ENCODE measurements at regions not wholly inside any gene's neighbourhood (a gene's known extent, or its start where the extent isn't known, plus 50 kb on each side); places are given as distances from the start of the nearest gene placed in this dataset.

DNA sequence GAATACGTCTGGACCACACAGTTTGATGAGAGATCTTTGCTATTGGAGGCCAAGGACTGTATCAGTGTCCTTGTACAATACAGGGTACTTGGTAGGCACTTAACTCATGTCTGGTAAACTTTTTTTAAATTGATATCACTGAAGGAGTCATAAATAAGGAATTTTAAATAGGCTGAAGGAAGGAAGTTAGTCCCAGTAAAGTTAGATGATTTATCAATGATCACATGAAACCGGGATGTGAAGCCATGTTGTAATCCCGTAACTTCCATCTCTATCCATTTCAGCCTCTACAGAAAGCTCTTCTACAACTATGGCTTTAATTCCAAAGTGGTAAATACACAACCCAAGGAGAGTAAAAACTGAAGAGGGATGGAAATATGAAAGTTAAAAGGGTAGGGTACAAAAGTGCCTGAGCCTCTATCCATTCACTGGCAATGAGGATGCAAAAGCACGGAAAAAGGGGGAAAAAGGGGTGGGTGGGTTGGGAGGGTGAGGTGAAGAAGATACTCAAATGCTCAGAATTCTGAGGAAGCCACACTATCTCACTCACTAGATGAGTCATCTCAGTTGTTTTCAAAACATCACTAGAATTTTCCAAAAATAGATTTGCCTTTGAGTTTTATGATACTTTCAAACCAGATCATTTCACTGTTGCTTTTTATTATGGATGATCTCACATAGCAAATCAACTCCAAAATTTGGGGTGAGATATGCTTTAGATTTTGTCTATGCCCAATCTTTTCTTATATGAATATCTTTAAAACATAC, 1053.5 kb downstream of the NR2F1-AS1 start:
- no peak for TF ChIP-seq POLR2A (IDR thresholded peaks at IDR 0.05; ENCODE audit: low read length)
- TF ChIP-seq GATA1 (IDR thresholded peaks at IDR 0.05; ENCODE audit: low read depth, low read length) = no peak
